Heart left ventricle (tissue), 16 donors: ENCODE measurements at regions not wholly inside any gene's neighbourhood (a gene's known extent, or its start where the extent isn't known, plus 50 kb on each side); places are given as distances from the start of the nearest gene placed in this dataset.

ENCODE experiments used
- ATAC-seq, 4 donors: fragments of 200-7000 bp; cut with Tn5 transposase; one replicate each; pipeline ENCODE4 v1.9.1; 2020 to 2022; ENCODE audit warnings: moderate library complexity in 4 of 4, mild to moderate bottlenecking in 3 of 4, moderate number of reproducible peaks in 1 of 4
- DNase-seq, 5 donors: peaks; one replicate each; pipeline ENCODE4 v3.0.0-alpha.2; 2020
- H3K27ac ChIP-seq, 12 donors: fragments of 200-600 bp; sonication (generic) in 4 of 12; one replicate each; pipeline versions ENCODE4 v1.5.0 to v1.8.0; 2016 to 2022; ENCODE audit warnings: mild to moderate bottlenecking in 2 of 12
- H3K27me3 ChIP-seq, 9 donors: fragments of 200-600 bp; sonication (generic) in 2 of 9; one replicate each; pipeline versions ENCODE4 v1.5.1 to v1.8.0; 2016 to 2022; ENCODE audit warnings: mild to moderate bottlenecking in 3 of 9
- H3K36me3 ChIP-seq, 9 donors: fragments of 200-600 bp; sonication (generic) in 2 of 9; one replicate each; pipeline versions ENCODE4 v1.5.0 to v1.8.0; 2018 to 2022; ENCODE audit warnings: mild to moderate bottlenecking in 2 of 9
- H3K4me1 ChIP-seq, 12 donors: fragments of 200-600 bp; sonication (generic) in 4 of 12; one replicate each; pipeline versions ENCODE4 v1.5.0 to v1.8.0; 2016 to 2022; ENCODE audit warnings: mild to moderate bottlenecking in 3 of 12
- H3K4me3 ChIP-seq, 12 donors: fragments of 200-600 bp; sonication (generic) in 4 of 12; one replicate each; pipeline versions ENCODE4 v1.5.0 to v1.8.0; 2017 to 2022; ENCODE audit warnings: mild to moderate bottlenecking in 9 of 12, moderate library complexity in 4 of 12
- H3K9me3 ChIP-seq, 12 donors: fragments of 200-600 bp; sonication (generic) in 4 of 12; one replicate each; pipeline versions ENCODE4 v1.5.0 to v1.8.0; 2016 to 2022; ENCODE audit warnings: mild to moderate bottlenecking in 1 of 12
- POLR2A ChIP-seq, 2 donors: fragments of 450-650 bp; IDR thresholded peaks; one replicate each; pipeline ENCODE4 v1.6.1; 2017; ENCODE audit warnings: antibody characterized with exemption in 2 of 2, mild to moderate bottlenecking in 2 of 2, moderate library complexity in 2 of 2
- WGBS, 4 donors: extraction: QIAGEN DNeasy Blood & Tissue Kit in 2 of 4; methylation state at CpG; one replicate each; pipeline versions ENCODE4 v1.1.5 to v1.1.7; 2013 to 2018; 5-methylcytosine and 5-hydroxymethylcytosine counted together
- intact Hi-C, 10 donors: fragments of 100-400 bp; cut with DNase I; formaldehyde crosslinking; loops; one replicate each; pipeline versions ENCODE4 v1.11.1 to v1.14.2; 2022
- TF ChIP-seq, protein P1 (sequence below), 12 donors: fragments of 200-600 bp; sonication (generic) in 4 of 12; IDR thresholded peaks; one replicate each; pipeline versions ENCODE4 v1.5.0 to v1.8.0; 2018 to 2022; ENCODE audit warnings: antibody characterized with exemption in 12 of 12, mild to moderate bottlenecking in 5 of 12
- donor health status: ischemic (EF 13 %, LVEDD 7.1; RV severe dilation, severe dysfunction).
- donor health status: healthy with polysubstance abuse.
- donor health status: DM: no; HTN: yes; CAD: no.
- donor health status: DM: no; HTN: no; CAD: no.
- donor health status: ischemic (EF 25% LVEDD 6.9; RV normal size, moderate dysfunction).
- donor health status: ischemic (EF 25% LVEDD 5.7; RV mildly dilated, moderate dysfunction).
- donor health status: healthy.
- donor health status: DM: yes; HTN: yes; CAD: no.
- donor health status: ischemic (EF 35%, LVEDD 5.7; RV mildly dilated, moderate dysfunction).
- donor health status: nonischemic (EF 11% LVEDD 7.7; RV severe dilation, severe dysfunction).
- donor health status: DM: yes; HTN: yes; CAD: no.
- donor health status: PGD.
- donor health status: ischemic (EF 29% LVEDD 5.4; RV normal size, mild dysfunction).
- donor health status: nonischemic (EF 23%, LVEDD 6.1; RV moderate dilation, normal function).

DNA sequence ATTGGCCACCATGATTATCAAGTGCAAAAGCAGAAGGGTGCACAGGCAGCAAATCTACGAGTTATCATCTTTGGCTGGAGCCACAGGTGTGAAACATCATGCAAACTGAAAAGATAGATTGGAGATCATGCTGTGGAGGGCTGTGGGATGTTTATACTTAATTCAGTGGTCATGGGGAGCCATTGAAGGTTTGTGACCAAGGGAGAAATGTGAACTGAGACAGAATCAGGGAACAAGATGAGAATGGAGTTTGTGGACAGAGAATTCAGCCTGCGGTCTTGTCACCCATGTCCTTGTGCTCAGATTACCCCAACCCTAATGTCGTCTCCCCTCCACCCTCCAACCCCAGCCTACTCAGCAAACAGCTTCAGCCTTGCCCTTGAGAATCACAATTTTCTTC lies 62.9 kb upstream of the ACAN start:
- no peak for DNase-seq
- Histone ChIP-seq H3K4me3 (no peak overlapping the region), H3K27ac (no peak overlapping the region), H3K27me3 (peaks cover 0 to 43% (median 8%) of the 10 kb centered on the region in 9 donors), H3K9me3 (no peaks in the 10 kb centered on the region), H3K36me3 (no peaks in the 10 kb centered on the region), H3K4me1 (no peaks in the 10 kb centered on the region)
- 79 to 88% (median 84%) methylated on average over 3 of the region's 3 CpGs for WGBS, 4 donors
- intact Hi-C loops = no loop called here
- no peak for ATAC-seq
- no peak for TF ChIP-seq POLR2A (IDR thresholded peaks at IDR 0.05)
- TF ChIP-seq, protein P1, sequence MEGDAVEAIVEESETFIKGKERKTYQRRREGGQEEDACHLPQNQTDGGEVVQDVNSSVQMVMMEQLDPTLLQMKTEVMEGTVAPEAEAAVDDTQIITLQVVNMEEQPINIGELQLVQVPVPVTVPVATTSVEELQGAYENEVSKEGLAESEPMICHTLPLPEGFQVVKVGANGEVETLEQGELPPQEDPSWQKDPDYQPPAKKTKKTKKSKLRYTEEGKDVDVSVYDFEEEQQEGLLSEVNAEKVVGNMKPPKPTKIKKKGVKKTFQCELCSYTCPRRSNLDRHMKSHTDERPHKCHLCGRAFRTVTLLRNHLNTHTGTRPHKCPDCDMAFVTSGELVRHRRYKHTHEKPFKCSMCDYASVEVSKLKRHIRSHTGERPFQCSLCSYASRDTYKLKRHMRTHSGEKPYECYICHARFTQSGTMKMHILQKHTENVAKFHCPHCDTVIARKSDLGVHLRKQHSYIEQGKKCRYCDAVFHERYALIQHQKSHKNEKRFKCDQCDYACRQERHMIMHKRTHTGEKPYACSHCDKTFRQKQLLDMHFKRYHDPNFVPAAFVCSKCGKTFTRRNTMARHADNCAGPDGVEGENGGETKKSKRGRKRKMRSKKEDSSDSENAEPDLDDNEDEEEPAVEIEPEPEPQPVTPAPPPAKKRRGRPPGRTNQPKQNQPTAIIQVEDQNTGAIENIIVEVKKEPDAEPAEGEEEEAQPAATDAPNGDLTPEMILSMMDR (IDR thresholded peaks at IDR 0.05) = no peak

DNA sequence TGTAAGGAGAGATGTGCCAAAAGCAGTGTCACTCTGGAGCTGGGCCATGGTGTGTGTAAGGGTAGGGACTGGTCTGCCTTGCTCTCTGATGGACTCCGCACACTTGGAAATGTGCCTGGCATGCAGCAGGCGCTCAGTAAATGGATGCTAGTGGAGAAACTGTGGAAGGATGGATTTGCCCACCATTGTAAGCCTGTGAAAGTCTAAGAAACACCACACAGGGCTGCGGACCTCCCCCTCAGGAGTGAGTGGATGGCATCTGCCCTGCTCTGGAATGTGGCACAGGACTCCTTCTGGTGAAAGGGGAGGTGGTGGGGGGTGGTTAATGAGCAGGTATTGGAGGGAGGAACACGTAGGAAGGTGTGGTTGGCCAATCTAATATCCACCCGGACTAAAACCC lies 62.2 kb upstream of the ACAN start:
- ATAC-seq (no peak), DNase-seq (no peak)
- Histone ChIP-seq H3K36me3 (no peaks in the 10 kb centered on the region), H3K27me3 (peaks cover 0 to 43% (median 8%) of the 10 kb centered on the region in 9 donors), H3K27ac (no peak overlapping the region), H3K4me3 (no peak overlapping the region), H3K4me1 (no peaks in the 10 kb centered on the region), H3K9me3 (no peaks in the 10 kb centered on the region)
- no peak for TF ChIP-seq POLR2A (IDR thresholded peaks at IDR 0.05)
- TF ChIP-seq, protein P1 (IDR thresholded peaks at IDR 0.05) = no peak
- intact Hi-C loops = no loop called here
- WGBS, 4 donors = 90 to 96% (median 92%) methylated on average over 5 of the region's 5 CpGs

DNA sequence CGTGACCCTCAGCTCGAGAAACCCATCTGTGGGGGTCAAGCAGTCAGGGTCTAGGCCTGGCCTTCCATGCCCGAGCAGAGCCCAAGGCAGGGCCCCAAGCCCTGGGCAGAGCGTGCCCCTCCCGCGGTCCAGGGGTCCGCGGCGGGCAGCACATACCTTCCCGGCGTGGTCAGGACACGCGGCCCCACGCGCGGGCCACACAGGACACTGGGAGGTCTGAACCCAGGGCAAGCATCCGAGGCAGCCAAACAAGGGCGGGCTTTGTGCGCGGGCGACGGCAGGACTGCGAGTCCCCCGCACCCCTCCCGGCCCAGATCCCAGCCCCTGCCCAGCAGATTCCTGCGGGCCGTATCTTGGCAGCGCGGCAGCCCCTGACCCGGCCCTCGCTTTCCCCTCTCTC lies 61.6 kb upstream of the ACAN start:
- Histone ChIP-seq H3K27me3 (peaks cover 0 to 43% (median 8%) of the 10 kb centered on the region in 9 donors), H3K36me3 (no peaks in the 10 kb centered on the region), H3K27ac (no peak overlapping the region), H3K4me1 (no peaks in the 10 kb centered on the region), H3K4me3 (no peak overlapping the region), H3K9me3 (no peaks in the 10 kb centered on the region)
- 50 to 75% (median 59%) methylated on average over 12 to 31 of the region's 31 CpGs for WGBS, 4 donors
- intact Hi-C loops = no loop called here
- TF ChIP-seq POLR2A (IDR thresholded peaks at IDR 0.05) = no peak
- TF ChIP-seq, protein P1 (IDR thresholded peaks at IDR 0.05) = no peak
- no peak for DNase-seq
- no peak for ATAC-seq

DNA sequence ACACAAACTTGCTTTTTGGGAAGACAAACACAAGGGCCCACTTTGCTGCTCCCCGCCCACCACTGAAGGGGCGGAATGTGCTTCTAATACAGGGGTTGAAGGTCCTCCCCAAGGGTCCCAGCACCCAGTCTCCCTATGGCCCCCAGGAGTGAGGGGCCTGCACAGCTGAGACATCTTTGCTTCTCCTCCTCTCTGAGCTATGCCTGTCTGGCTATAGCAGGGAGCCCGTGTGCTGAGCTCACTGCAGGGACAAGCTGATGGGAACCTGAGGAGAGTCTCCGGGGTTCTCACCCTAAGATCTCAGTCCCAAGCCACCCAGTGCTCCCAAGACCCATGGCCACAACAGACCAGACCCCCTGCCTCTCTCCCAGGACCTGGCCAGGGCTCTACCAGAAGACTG lies 61.1 kb upstream of the ACAN start:
- no peak for DNase-seq
- WGBS, 4 donors = 84 to 89% (median 87%) methylated on average over 3 to 4 of the region's 4 CpGs
- intact Hi-C loops = no loop called here
- Histone ChIP-seq H3K27me3 (peaks cover 0 to 43% (median 8%) of the 10 kb centered on the region in 9 donors), H3K27ac (no peak overlapping the region), H3K9me3 (no peaks in the 10 kb centered on the region), H3K36me3 (no peaks in the 10 kb centered on the region), H3K4me1 (no peaks in the 10 kb centered on the region), H3K4me3 (no peak overlapping the region)
- no peak for TF ChIP-seq POLR2A (IDR thresholded peaks at IDR 0.05)
- TF ChIP-seq, protein P1 (IDR thresholded peaks at IDR 0.05) = no peak
- no peak for ATAC-seq
